ENCODE measurements at regions not wholly inside any gene's neighbourhood (a gene's known extent, or its start where the extent isn't known, plus 50 kb on each side); places are given as distances from the start of the nearest gene placed in this dataset.

DNA sequence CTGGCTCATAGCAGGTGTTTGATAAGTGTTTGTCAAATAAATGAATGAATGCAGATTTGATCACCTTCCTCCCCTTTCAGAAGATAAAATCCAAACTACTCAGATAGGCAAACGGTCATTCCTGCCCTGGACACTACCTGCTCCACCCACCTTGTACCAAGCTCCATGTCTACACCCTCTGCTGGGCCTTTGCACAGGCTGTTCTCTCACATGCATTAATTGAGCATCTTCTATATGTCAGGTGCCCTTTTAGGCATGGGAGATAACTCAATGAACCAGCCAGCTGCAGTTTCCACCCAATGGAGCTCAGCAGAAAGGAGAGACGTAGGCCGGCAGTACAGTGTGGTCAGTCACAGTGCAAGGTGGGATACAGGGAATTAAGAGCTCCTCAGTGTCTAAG, 102.3 kb upstream of the CPEB4 start:
- DNase-seq: no peak

DNA sequence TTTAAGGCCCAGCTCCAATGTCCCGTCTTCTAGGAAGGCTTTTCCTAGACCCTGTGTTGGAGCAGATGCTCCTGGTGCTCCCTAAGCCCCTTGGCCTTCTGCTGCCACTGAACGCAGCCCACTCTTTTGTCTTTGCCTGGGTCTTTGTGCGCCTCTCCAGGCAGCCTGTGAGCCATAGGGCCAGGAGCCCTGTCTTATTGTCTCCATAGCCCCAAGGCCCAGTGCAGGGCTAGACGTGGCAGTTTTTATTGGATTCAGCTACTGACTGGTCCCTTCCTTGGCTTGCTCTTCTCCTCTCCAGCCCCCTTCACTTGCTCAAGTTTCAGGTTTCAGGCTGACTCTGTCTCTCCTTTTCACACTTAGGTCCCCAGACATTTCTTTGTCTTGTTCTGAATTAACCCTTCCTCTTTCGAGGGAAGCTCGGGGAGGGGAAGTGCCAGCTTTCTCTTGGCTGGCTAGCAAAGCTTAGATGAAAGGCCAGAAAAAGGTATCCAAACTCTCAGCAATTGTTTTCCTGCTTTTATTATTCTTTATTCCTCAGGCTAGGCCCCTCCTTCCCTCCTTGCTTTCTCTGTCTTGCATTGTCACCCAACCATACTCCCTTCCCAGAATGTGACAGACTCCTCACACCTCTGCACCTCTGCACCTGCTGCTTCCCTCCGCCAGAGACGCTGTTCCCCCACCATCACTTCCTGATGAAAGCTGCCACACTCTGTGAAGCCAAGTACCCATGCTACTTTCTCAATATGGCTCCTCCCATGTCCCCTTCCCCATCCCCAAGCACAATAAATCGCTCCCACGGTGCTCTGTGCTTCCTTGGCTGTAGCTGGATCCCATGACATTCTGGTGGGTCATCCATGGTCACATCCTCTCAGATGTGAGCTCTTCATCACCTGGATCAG, 101.6 kb upstream of the CPEB4 start:
- DNase-seq: no peak

DNA sequence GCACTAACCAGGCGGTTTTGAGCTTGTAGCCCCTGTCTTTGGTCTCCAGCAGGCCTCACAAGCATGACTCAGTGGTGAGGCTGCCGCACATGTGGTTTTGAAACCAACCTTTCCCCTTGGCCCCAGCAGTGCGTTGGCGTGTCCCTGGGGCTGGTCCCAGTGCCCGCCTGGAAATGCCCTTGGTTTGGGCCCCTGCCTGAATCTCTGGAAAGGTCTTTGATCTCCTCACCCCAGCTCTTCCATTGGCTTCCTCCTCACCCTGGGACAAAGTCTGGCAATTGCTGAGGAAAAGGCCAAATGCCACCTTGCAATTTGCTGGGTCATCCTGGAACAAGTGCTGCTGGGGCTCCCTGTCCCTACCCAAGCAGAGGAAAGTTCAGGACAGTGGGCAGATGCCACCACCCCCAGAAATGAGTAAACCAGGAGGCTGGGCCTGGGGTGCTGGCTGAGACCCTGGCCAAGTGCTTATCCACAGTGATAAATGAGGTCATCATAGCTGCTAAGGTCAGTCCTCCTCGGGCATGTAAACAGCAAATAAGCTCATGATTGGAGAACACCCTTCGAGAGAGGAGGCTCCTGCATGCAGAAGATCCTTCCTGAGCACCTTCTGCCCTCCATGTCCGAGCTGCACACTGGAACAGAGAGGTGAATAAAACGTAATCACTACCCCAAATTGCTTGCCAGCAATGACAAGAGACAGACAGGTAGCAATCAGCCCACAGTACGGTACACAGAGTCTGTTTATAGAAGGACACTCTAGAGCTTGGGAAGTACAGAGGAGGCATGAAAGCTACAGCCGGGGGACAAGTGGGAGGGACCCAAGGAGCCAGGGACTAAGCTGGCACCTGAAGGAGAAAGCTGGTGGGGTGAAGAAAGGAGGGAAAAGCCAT, 98.9 kb upstream of the CPEB4 start:
- DNase-seq: no peak

DNA sequence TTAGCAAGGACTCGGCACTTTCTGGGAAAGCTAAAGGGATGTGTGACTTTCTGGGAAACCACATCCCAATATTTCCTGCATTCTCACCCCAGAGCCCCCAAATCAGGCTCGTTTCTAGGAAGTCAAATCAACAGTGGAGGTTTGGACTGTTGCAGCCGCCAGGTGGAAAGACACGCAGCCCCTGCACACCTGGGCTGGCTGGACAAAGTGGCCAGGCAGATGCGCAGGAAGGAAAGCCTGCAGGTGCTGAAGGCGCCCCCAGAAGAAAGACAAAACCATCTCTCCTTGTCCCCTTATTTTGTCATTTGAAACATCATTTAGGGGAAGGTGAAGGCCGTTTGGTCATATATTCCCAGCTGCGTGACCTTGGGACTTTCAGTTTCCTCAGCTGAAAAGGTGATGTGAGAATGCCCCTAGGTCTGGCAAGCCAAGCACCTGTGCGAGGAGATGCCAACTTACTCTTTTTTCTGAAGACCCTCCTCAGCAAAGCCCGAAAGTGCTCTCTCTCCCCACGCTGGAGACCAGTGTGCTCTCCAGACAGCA, 97.9 kb upstream of the CPEB4 start:
- no peak for DNase-seq

DNA sequence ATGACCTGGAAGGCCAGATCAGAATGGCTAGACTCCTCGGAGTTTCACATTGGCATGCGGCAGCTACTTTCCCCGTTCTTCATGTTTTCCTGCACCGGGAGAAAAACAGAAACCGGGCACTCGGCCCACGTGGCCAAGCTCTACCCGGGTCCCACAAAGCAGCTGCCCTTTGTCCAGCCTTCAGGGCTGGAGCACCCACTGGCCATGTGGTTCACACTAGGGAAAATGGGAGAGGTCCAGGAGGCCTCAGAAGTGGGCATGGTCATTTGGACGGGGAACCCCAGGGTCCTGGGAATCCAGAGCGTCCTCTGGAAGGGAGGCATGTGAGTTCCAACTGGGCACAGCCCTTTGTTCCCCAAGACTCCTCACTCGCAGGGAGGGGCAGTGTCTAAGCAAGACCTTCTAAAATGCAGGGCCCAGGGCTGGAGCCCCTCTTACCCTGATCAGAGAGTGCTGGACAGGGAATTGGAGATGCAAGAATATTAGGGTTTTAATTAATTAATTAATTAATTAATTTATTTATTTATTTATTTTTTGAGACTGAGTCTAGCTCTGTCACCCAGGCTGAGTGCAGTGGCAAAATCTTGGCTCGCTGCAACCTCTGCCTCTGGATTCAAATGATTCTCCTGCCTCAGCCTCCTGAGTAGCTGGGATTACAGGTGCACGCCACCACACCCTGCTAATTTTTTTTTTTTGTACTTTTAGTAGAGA, 97.2 kb upstream of the CPEB4 start:
- DNase-seq: no peak

DNA sequence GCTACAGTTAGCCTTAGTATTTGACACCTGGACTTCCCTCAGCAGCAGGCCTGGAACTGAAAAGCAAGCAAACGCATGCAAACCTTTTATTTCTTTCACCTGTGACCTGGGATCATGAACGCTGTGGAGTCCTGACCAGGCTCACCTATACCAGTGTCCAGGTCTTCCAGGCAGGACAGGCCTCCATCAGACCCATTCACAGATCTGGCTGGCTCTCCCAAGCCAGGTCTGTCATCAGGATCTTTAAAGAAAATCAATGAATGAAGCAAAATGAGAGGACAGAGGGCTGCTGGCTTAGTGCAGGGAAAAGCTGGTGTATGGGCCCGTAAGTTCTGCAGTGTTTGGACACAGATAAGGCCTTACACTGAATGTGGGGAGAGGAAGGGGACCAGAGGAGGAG, 96.3 kb upstream of the CPEB4 start:
- no peak for DNase-seq

DNA sequence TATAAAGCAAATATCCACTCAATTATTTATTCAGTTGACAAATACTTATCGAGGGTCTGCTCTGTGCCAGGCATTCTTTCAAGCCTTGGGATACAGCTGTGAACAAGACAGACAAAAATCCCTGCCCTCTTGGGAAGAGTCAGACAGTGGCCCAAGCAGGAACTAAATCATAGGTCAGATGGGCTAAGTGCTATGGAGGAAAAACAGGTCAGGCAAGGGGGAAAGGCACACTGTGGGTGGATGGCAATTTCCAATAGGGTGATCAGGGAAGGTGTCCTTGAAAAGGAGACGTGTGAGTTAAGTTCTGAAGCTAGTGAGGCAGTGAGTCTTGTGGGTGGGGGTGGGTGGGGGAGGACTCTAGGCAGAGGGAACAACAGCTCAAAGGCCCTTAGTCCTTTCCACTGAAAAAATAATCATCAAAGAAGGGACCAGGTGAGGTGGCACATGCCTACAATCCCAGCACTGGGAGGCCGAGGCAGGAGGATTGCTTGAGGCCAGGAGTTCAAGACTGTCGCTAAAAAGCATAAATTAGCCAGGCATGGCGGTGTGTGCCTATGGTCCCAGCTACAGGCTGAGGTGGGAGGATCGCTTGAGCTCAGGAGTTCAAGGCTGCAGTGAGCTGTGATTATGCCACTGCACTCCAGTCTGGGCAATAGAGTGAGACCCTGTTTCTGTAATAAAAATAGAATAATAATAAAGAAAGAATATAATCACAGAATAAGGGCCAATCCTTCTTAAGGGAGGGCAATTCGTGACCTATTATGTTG, 95.2 kb upstream of the CPEB4 start:
- DNase-seq: no peak

DNA sequence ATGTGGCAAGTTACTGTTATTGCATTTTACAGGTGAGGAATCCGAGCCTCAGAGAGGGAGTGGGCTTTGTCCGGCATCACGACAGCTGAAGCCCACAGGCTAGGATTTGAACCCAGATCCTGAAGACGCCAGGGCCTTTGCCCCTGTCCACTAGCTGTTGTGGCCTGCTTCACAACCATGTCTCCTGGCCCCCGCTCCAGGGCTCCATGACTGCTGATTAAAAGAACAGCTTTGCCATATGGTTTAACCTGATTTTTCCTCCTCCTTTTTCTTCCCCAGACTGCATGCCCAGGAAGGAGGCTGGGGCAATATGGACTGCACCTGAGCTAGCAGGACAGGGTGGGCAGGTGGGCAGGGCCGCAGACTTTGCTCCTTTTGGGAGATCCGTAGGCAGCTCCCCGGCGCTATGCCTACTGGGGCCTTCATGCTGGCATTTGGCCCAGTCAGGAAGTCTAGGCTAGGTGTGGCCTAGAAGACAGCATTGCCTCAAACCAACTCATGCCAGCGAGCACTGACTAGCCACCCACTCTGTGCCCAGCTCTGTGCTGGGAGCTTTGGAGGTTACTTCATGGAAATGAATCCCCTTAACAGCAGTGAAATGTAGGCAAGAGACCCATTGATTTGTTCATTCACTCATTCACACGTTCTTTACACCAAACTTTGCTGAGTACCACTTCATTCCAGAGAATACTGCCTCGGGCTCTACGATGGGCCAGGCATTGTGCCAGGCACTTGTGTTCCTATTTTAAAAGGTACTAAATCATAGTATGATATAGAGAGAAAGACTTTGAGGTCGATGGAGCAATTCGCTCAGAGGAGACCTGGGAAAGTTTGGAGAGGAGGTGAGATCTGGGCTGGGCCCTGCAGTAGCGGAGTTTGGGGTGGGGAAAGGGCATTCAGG, 94.3 kb upstream of the CPEB4 start:
- DNase-seq: no peak

DNA sequence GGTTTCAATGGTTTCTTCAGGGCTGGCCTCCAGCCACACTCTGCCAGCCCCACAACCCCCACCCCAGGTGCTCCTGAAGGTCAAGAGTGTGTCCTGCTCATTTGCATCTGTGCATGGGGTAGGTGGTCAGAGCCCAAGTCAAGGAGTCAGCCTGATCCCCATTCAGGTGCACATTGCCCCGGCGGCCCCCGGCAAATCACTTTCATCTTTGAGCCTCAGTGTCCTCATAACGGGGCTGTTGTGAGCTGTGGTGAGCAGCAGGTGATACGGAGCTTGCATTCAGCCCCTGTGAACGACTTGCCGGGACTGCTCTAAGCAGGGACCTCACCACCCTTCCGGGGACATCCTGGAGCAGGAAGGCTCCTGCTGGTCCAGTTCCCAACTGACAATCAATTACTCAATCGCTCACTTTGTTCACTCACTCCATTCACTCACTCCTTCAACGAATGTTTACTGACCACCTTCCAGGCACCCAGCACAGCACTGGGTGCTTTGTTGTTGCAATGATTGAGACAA, 93.2 kb upstream of the CPEB4 start:
- DNase-seq: no peak

DNA sequence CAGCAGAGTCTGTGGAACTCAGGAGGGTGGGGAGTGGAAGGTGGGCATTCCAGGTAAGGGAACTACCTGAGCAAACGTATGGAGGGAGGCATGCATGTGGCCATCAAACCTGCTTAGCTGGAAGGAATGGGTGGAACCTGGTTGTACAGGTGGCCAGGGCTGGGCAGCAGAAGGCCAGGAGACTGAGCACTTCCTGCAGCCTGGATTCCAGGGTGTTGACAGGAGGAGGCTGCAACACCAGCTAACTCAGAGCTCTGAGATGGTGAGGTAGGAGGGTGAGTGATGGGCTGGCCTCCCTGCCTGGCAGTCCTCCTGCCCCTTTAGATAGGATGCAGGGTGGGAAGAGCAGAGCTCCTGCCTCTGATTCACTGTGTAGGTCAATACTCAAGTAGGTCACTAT, 92.5 kb upstream of the CPEB4 start:
- no peak for DNase-seq

DNA sequence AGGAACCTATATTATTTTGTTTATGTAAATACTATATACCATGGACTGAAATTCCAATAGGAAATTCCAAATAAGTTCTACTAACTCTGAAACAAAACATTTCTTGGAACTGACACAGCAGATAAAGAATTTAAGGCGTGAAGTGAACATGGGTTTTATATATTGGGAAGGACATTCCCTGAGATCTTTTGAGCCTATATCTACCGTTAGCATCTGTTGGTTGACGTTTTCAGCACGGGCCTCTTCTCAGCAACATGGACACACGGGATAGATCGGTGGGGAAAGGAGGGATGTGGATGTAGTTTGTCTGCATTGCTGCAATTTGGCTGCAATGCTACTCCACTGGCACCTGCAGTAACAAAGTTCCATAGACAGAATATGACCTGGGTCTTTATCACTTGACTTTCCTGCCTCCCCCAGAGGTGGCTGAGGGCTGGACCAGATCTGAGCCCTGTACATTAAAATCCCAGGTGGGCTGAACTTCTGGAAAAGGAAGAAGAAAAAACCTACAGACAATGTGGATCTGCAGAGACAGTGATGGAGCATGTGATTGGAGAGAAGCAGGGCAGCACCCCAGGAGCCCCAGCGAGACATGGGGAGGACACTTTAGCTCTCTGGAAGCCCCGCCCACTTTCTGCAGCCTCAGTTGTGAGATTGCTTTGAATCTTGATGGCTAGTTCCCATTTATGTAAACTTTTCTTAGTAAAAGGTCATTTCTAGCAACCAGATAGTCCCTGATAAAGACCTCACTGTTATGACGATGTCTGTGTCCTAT, 91.2 kb upstream of the CPEB4 start:
- DNase-seq: no peak

DNA sequence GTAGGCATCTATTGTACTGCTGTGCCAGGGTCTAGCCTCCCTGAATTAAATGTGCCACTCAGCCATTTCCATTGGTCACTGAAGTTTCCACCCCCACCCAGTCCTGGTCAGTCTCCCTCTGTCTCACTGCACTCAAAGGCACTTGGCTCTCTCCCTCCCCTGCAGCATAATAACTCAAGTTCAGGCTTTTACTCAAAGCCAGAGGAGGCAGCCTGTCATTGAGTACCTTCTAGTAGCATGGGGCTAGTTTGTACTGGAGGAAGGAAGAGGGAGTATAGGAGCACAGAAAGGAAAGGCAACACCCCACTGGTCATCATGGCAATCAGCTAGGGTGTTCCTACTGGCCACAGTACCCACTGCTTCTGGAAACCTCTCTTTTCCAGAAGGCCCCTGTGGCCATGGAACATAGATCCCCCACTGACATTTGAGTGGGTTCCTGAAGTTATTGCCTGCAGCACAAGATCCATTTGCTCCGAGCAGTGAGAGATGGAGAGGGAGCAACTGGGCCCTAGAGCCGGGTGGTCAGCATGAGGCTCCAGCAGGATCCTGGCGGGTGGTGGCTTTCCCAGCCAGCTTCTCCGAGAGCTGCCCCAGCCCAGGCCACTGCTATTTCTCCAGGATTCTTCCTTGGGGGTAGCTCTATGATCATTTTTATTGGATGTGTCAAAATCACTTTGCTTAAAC, 89.9 kb upstream of the CPEB4 start:
- no peak for DNase-seq

DNA sequence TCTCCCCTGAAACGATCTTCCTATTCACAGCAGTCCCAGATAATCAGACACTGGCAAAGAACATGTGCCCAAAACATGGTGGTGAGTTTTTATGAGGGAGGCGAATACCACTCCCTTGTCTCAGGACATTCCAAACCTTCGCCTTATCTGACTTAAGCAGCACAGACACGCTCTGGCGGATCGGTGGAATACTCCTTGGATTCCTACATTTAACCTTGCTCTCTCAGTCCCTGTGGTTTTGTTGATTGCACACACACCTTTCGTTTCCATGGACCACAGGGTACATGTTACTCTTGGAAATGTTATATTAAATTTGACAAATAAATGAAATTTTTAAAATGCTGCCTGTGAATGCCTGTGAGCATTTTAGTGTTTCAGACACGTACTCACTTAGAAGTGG, 87.8 kb upstream of the CPEB4 start:
- DNase-seq: no peak

DNA sequence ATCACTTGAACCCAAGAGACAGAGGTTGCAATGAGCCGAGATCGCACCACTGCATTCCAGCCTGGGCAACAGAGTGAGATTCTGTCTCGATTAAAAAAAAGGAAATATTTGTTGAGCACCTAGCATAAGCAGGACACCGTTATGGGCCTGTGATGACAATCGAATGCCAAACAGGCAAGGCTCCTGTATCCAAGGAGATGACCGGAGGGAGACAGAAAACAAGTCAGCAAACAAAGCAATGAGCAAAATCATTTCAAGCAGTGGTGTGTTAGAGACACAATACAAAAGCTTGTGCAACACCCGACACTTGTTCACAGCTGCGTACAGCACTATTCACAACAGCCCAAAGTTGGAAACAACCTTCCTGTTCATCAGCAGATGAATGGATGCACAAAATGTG, 87.1 kb upstream of the CPEB4 start:
- DNase-seq: no peak

DNA sequence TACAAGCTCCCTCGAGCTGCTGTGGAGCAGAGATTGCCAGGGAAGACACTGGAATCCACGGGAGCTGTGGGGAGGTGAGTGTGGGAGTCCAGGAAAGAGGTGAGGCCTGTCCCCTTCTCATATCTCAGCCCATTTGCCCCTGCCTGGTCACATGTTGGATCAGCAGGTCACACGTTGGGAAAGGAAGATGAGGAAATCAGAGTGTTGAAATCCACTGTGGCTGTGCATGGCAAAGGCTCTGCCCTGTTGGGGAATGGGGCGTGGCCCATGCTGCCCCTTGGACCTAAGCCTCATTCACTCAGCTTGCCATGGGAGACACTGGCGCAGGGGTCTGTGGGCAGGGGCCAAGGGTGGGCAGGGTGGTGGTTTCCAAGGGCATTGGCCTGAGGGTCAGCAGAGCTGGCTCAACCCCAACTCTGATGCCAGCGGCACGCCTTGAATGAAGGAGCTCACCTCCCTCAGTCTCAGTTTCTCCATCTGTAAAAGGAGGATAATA, 85.4 kb upstream of the CPEB4 start:
- DNase-seq: no peak

DNA sequence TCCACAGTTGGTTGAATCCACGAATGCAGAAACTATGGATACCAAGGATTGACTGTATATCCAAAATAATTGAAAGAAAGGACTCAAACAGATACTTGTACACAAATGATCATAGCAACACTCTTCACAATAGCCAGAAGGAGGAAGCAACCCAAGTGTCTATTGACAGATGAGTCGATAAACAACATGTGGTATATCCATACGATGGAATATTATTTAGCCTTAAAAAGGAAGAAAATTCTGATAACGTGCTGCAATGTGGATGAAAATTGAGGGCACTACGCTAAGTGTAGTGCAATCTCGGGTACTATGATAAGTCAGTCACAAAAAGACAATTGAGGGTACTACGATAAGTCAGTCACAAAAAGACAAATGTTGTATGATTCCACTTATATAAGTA, 83.6 kb upstream of the CPEB4 start:
- no peak for DNase-seq

DNA sequence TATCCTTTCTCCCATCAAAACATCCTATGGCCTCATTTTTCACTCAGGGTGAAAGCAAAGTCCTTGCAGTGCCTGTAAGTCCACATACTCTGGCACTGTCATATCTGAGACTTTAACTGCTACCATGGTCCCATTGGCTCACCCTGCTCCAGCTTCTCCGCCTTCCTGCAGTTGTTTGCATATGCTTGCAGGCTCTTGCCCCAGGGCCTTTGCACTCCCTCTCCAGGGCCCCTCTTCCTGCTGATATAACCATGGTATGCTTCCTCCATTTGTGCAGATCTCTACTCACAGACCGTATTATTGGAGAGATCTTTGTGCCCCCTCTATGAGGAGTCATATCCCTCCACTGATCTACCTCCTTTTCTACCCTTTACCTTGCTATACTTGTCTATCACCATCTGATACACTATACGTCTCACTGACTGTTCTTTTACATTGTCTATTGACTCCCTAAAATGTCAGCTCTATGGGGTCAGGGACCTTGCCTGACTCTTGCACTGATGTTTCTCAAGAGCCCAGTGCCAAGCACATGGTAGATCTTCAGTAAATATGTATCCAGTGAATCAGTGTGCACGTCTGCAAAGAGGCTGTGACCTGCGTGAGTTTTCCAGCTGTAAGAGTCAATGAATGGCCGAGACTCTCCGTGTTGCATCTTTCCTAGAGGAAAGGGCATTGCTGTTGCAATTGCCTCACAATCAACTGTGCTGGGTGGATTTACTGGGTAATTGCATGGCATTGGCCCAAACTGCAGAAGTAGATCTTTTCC, 81.7 kb upstream of the CPEB4 start:
- DNase-seq: no peak

DNA sequence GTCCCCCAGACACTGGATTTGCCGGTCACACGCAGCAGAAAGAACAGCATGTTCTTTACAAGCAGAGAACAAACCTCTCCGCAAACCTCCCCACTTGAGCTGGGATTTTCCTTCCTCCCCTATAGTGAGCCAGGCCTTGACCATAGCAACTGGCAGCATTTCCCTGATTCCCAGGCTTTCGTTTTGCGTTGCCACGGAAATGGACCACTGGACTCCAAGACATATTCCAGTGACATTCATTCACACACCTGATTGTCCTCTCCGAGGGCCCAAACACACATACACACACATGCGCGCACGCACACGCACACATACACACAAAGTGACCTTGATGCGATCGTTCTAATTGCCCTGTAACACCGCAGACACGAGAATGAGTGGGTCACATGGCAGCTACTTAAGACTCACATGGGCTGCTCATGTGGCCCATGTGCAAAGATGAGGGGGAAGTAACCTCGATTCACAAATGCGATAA, 80.9 kb upstream of the CPEB4 start:
- no peak for DNase-seq
